ENCODE measurements at regions not wholly inside any gene's neighbourhood (a gene's known extent, or its start where the extent isn't known, plus 50 kb on each side); places are given as distances from the start of the nearest gene placed in this dataset.

- TF ChIP-seq CTCF (IDR thresholded peaks at IDR 0.05) (no peak), POLR2A (IDR thresholded peaks at IDR 0.05) (no peak)
These were observed 1286.6 kb upstream of the ZEB2 start for GRCh38 chr2:145806546-145806945.

Measured in uterus (tissue), 2 donors.